SK-N-SH (cell line): ENCODE measurements at regions not wholly inside any gene's neighbourhood (a gene's known extent, or its start where the extent isn't known, plus 50 kb on each side); places are given as distances from the start of the nearest gene placed in this dataset.

Source experiments
- CTCF ChIA-PET: fragments of 300-600, 350-600 bp; formaldehyde crosslinking; extraction: SDS; loops from one replicate; lab custom pipeline; 2021; lab: Yijun Ruan, JAX
- POLR2A ChIA-PET: fragments of 350-600 bp; sonication (Branson Sonifier 250); formaldehyde crosslinking; extraction: SDS; loops from one replicate; lab custom pipeline; 2020; ENCODE audit warnings: antibody characterized with exemption, inconsistent platforms; lab: Yijun Ruan, JAX
- DNase-seq: peaks from one replicate; pipeline ENCODE4 v3.0.0; 2012
- H2AFZ ChIP-seq: fragments of 200-600 bp; sonication (generic); 2 replicates; pipeline ENCODE4 v1.8.1; 2016; ENCODE audit warnings: antibody characterized with exemption, mild to moderate bottlenecking, low read depth
- H3F3A ChIP-seq: fragments of 200-600 bp; sonication (generic); replicated peaks from 2 replicates; pipeline ENCODE3; 2016; ENCODE audit warnings: antibody characterized with exemption, mild to moderate bottlenecking; ENCODE audit not compliant: insufficient read depth
- H3K27ac ChIP-seq, 2 experiments: fragments of 200-500 bp in 1 of 2; fragments of 200-600 bp in 1 of 2; sonication (Bioruptor generic) in 1 of 2; sonication (generic), shearing (Covaris generic) in 1 of 2; 2 replicates each; pipeline versions ENCODE4 v1.5.1 to v1.6.1; 2014 to 2016; ENCODE audit warnings: low read depth in 2 of 2, inconsistent platforms in 1 of 2, low read length in 1 of 2, mild to moderate bottlenecking in 1 of 2, mixed read lengths in 1 of 2
- H3K27me3 ChIP-seq: fragments of 200-600 bp; sonication (generic), shearing (Covaris generic); 2 replicates; pipeline ENCODE4 v1.6.1; 2016; ENCODE audit warnings: mixed run types; ENCODE audit not compliant: insufficient read depth
- H3K36me3 ChIP-seq, 2 experiments: fragments of 200-500 bp in 1 of 2; fragments of 200-600 bp in 1 of 2; sonication (Bioruptor generic) in 1 of 2; sonication (generic) in 1 of 2; replicated peaks in 1 of 2; 2 replicates each; pipeline versions ENCODE3 to v1.5.1; 2014 to 2016; ENCODE audit warnings: low read length in 1 of 2, mild to moderate bottlenecking in 1 of 2; ENCODE audit not compliant: insufficient read depth in 2 of 2, control insufficient read depth in 1 of 2
- H3K4me1 ChIP-seq, 2 experiments: fragments of 200-500 bp in 1 of 2; fragments of 200-600 bp in 1 of 2; sonication (Bioruptor generic) in 1 of 2; sonication (generic), shearing (Covaris generic) in 1 of 2; 2 replicates each; pipeline versions ENCODE4 v1.5.1 to v1.6.1; 2014 to 2016; ENCODE audit warnings: low read depth in 1 of 2, low read length in 1 of 2, mixed run types in 1 of 2; ENCODE audit not compliant: insufficient read depth in 2 of 2, control insufficient read depth in 1 of 2
- H3K4me2 ChIP-seq: fragments of 200-600 bp; sonication (generic), shearing (Covaris generic); 2 replicates; pipeline ENCODE4 v1.6.1; 2017; ENCODE audit warnings: mixed run types
- H3K4me3 ChIP-seq, 2 experiments: fragments of 200-500 bp in 1 of 2; fragments of 200-600 bp in 1 of 2; sonication (Bioruptor generic) in 1 of 2; sonication (generic), shearing (Covaris generic) in 1 of 2; 2 replicates each; pipeline versions ENCODE4 v1.5.1 to v1.8.1; 2014 to 2016; ENCODE audit warnings: low read depth in 2 of 2, inconsistent platforms in 1 of 2, low read length in 1 of 2, mild to moderate bottlenecking in 1 of 2, mixed read lengths in 1 of 2, moderate library complexity in 1 of 2
- H3K79me2 ChIP-seq: fragments of 200-600 bp; sonication (generic); 2 replicates; pipeline ENCODE4 v1.8.1; 2017; ENCODE audit warnings: mild to moderate bottlenecking; ENCODE audit not compliant: insufficient read depth
- H3K9ac ChIP-seq: fragments of 200-600 bp; sonication (generic); 2 replicates; pipeline ENCODE4 v1.6.1; 2017; ENCODE audit warnings: mixed run types
- H3K9me2 ChIP-seq: fragments of 200-600 bp; sonication (generic); 2 replicates; pipeline ENCODE4 v1.6.1; 2017; ENCODE audit warnings: mixed run types
- H3K9me3 ChIP-seq: fragments of 200-600 bp; sonication (generic); 2 replicates; pipeline ENCODE4 v1.6.1; 2017; ENCODE audit warnings: mixed run types, mild to moderate bottlenecking, moderate library complexity
- H4K20me1 ChIP-seq: fragments of 200-600 bp; sonication (generic); 2 replicates; pipeline ENCODE4 v1.6.1; 2017; ENCODE audit warnings: mild to moderate bottlenecking, mixed run types; ENCODE audit not compliant: insufficient read depth
- CHD2 ChIP-seq: fragments of 150-350 bp; IDR thresholded peaks from 2 replicates; pipeline ENCODE4 v1.6.1; 2018; ENCODE audit warnings: low read length; ENCODE audit not compliant: partially characterized antibody
- GABPA ChIP-seq: IDR thresholded peaks from 2 replicates; pipeline ENCODE4 v1.4.0; 2012; ENCODE audit warnings: low read depth, mild to moderate bottlenecking
- TEAD4 ChIP-seq: IDR thresholded peaks from 2 replicates; pipeline ENCODE4 v1.4.0; 2012; ENCODE audit warnings: mild to moderate bottlenecking, borderline replicate concordance; ENCODE audit not compliant: insufficient read depth
- YY1 ChIP-seq: IDR thresholded peaks from 2 replicates; pipeline ENCODE4 v1.4.0; 2012; ENCODE audit warnings: low read depth, mild to moderate bottlenecking
- WGBS: methylation state at CpG from one replicate; pipeline ENCODE4 v1.1.6; 2017; ENCODE audit warnings: low lambda C conversion rate; 5-methylcytosine and 5-hydroxymethylcytosine counted together
- TF ChIP-seq, protein P1 (sequence below): IDR thresholded peaks from 2 replicates; pipeline ENCODE4 v1.6.1; 2012; ENCODE audit warnings: mild to moderate bottlenecking, low read depth, low read length, moderate library complexity
- TF ChIP-seq, protein P2 (sequence below): fragments of 200-600 bp; sonication (generic); IDR thresholded peaks from 2 replicates; pipeline ENCODE4 v1.6.1; 2017; ENCODE audit warnings: antibody characterized with exemption, mild to moderate bottlenecking, moderate library complexity

DNA sequence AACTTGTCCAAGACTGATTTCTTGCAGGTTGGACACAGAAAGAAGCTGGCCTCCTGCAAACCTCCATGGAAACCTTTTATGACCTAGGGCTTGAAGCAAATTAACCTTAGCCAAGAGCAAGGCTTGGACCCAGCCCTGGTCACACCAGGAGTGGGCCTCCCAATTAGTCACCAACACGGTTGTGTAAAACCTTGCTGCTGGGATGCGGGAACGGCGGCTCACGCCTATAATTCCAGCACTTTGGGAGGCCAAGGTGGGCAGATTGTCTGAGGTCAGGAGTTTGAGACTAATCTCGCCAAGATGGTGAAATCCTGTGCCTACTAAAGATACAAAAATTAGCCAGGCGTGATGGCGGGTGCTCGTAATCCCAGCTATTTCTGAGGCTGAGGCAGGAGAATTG is 419.9 kb downstream of the AASDHPPT start (continued):
- TF ChIP-seq, protein P1, sequence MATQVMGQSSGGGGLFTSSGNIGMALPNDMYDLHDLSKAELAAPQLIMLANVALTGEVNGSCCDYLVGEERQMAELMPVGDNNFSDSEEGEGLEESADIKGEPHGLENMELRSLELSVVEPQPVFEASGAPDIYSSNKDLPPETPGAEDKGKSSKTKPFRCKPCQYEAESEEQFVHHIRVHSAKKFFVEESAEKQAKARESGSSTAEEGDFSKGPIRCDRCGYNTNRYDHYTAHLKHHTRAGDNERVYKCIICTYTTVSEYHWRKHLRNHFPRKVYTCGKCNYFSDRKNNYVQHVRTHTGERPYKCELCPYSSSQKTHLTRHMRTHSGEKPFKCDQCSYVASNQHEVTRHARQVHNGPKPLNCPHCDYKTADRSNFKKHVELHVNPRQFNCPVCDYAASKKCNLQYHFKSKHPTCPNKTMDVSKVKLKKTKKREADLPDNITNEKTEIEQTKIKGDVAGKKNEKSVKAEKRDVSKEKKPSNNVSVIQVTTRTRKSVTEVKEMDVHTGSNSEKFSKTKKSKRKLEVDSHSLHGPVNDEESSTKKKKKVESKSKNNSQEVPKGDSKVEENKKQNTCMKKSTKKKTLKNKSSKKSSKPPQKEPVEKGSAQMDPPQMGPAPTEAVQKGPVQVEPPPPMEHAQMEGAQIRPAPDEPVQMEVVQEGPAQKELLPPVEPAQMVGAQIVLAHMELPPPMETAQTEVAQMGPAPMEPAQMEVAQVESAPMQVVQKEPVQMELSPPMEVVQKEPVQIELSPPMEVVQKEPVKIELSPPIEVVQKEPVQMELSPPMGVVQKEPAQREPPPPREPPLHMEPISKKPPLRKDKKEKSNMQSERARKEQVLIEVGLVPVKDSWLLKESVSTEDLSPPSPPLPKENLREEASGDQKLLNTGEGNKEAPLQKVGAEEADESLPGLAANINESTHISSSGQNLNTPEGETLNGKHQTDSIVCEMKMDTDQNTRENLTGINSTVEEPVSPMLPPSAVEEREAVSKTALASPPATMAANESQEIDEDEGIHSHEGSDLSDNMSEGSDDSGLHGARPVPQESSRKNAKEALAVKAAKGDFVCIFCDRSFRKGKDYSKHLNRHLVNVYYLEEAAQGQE = no peak

DNA sequence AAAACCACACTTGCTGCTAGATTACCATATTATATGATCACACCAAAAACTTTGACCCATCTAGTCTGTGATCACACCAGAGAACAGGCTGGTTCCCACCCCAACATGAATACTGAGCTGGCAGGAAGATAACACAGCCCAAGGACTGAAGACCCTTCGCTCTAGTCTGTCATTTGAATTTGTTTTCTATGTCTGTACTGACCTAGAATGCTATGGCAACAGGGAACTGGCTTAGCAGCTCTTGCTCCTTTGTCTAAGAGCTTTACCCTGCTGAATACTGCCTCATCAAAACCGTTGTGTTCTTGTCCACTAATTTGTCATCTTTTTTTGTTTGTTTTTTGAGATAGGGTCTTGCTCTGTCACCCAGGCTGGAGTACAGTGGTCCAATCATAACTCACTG is 420.4 kb downstream of the AASDHPPT start:
- TF ChIP-seq, protein P1 = no peak
- TF ChIP-seq, protein P2, sequence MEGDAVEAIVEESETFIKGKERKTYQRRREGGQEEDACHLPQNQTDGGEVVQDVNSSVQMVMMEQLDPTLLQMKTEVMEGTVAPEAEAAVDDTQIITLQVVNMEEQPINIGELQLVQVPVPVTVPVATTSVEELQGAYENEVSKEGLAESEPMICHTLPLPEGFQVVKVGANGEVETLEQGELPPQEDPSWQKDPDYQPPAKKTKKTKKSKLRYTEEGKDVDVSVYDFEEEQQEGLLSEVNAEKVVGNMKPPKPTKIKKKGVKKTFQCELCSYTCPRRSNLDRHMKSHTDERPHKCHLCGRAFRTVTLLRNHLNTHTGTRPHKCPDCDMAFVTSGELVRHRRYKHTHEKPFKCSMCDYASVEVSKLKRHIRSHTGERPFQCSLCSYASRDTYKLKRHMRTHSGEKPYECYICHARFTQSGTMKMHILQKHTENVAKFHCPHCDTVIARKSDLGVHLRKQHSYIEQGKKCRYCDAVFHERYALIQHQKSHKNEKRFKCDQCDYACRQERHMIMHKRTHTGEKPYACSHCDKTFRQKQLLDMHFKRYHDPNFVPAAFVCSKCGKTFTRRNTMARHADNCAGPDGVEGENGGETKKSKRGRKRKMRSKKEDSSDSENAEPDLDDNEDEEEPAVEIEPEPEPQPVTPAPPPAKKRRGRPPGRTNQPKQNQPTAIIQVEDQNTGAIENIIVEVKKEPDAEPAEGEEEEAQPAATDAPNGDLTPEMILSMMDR = no peak
- TF ChIP-seq GABPA (no peak), TEAD4 (no peak), CHD2 (no peak), YY1 (no peak)

More for the DNA sequence above, 420.4 kb downstream of the AASDHPPT start:
- no peaks in the 10 kb centered on the region for H3K9me2 ChIP-seq
- ChIA-PET CTCF (no interaction called here), POLR2A (no interaction called here)
- H2AFZ ChIP-seq = no peak overlapping the region
- H3K27ac ChIP-seq = no peak overlapping the region
- H3K9me3 ChIP-seq = no peaks in the 10 kb centered on the region; the same call in 1 of the 2 replicates
- no peak overlapping the region for H3K4me2 ChIP-seq
- H3K36me3 ChIP-seq = no peaks in the 10 kb centered on the region
- H3K79me2 ChIP-seq = no peaks in the 10 kb centered on the region
- DNase-seq = no peak
- H3K4me3 ChIP-seq = no peak overlapping the region
- no peaks in the 10 kb centered on the region for H3K27me3 ChIP-seq
- H3F3A ChIP-seq = peaks cover 4% of the 10 kb centered on the region
- no peaks in the 10 kb centered on the region for H3K4me1 ChIP-seq
- 53% methylated on average over 2 of the region's 2 CpGs for whole genome bisulfite sequencing
- no peaks in the 10 kb centered on the region for H4K20me1 ChIP-seq
- no peak overlapping the region for H3K9ac ChIP-seq
